ENCODE measurements at regions not wholly inside any gene's neighbourhood (a gene's known extent, or its start where the extent isn't known, plus 50 kb on each side); places are given as distances from the start of the nearest gene placed in this dataset.

DNA sequence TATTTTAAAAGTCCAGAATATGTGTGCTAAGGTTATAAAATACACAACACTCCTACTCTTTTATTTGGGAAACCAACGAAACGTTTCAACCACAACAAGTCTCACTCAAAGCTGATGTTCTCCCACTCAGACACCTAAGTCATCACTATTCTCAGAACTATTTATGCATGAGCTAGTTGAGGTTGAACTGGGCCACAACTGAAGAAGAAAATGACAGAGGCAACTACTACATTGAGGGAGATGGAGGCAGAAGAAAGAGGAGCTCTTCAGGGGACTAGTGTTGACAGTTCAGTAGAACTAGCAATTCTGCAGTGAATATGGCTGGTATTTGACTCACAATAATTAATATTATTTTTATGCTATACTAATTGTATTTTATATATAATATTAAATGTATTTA is 198.2 kb downstream of the SEC16B start:
- Histone ChIP-seq H3K4me3 (replicated peaks; ENCODE audit: insufficient read depth, low read length) (no peak overlapping the region), H3K27ac (replicated peaks) (no peak overlapping the region), H3K27me3 (ENCODE audit: insufficient read depth, poor library complexity, severe bottlenecking) (no peaks in the 10 kb centered on the region)
- TF ChIP-seq, protein P1, sequence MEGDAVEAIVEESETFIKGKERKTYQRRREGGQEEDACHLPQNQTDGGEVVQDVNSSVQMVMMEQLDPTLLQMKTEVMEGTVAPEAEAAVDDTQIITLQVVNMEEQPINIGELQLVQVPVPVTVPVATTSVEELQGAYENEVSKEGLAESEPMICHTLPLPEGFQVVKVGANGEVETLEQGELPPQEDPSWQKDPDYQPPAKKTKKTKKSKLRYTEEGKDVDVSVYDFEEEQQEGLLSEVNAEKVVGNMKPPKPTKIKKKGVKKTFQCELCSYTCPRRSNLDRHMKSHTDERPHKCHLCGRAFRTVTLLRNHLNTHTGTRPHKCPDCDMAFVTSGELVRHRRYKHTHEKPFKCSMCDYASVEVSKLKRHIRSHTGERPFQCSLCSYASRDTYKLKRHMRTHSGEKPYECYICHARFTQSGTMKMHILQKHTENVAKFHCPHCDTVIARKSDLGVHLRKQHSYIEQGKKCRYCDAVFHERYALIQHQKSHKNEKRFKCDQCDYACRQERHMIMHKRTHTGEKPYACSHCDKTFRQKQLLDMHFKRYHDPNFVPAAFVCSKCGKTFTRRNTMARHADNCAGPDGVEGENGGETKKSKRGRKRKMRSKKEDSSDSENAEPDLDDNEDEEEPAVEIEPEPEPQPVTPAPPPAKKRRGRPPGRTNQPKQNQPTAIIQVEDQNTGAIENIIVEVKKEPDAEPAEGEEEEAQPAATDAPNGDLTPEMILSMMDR (IDR thresholded peaks at IDR 0.05; ENCODE audit: insufficient read depth, low read length): no peak
- TF ChIP-seq GABPA (IDR thresholded peaks at IDR 0.05; ENCODE audit: low read depth): no peak
- DNase-seq (ENCODE audit: low read depth in 1 of 2, low spot score in 1 of 2): no peak

DNA sequence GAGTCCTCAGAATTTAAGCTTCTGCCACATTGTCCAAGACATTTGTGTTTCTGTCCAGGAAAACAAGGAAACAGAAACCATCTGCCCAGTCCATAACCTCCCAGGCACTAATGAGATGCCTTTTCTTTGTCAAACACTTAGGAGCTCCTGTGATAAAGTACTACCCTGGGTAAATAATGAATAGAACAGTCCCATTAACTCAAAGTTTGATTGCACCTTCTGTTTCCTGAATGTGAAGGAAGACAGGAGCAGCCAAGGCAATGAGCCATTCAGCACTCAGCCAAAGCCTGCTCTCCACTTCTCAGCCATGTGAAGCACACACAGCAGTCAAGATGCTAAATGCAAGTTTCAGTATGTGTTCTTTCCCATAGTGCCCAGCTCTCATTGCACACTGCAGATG is 199.8 kb downstream of the SEC16B start:
- no peak for DNase-seq (ENCODE audit: low read depth in 1 of 2, low spot score in 1 of 2)
- Histone ChIP-seq H3K27me3 (ENCODE audit: insufficient read depth, poor library complexity, severe bottlenecking) (no peaks in the 10 kb centered on the region), H3K27ac (replicated peaks) (no peak overlapping the region), H3K4me3 (replicated peaks; ENCODE audit: insufficient read depth, low read length) (no peak overlapping the region)
- TF ChIP-seq, protein P1 (IDR thresholded peaks at IDR 0.05; ENCODE audit: insufficient read depth, low read length): no peak
- TF ChIP-seq, protein P2, sequence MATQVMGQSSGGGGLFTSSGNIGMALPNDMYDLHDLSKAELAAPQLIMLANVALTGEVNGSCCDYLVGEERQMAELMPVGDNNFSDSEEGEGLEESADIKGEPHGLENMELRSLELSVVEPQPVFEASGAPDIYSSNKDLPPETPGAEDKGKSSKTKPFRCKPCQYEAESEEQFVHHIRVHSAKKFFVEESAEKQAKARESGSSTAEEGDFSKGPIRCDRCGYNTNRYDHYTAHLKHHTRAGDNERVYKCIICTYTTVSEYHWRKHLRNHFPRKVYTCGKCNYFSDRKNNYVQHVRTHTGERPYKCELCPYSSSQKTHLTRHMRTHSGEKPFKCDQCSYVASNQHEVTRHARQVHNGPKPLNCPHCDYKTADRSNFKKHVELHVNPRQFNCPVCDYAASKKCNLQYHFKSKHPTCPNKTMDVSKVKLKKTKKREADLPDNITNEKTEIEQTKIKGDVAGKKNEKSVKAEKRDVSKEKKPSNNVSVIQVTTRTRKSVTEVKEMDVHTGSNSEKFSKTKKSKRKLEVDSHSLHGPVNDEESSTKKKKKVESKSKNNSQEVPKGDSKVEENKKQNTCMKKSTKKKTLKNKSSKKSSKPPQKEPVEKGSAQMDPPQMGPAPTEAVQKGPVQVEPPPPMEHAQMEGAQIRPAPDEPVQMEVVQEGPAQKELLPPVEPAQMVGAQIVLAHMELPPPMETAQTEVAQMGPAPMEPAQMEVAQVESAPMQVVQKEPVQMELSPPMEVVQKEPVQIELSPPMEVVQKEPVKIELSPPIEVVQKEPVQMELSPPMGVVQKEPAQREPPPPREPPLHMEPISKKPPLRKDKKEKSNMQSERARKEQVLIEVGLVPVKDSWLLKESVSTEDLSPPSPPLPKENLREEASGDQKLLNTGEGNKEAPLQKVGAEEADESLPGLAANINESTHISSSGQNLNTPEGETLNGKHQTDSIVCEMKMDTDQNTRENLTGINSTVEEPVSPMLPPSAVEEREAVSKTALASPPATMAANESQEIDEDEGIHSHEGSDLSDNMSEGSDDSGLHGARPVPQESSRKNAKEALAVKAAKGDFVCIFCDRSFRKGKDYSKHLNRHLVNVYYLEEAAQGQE (IDR thresholded peaks at IDR 0.05; ENCODE audit: insufficient replicate concordance, low read depth): no peak
- no peak for TF ChIP-seq GABPA (IDR thresholded peaks at IDR 0.05; ENCODE audit: low read depth)
- TF ChIP-seq SPI1 (IDR thresholded peaks at IDR 0.05; ENCODE audit: borderline replicate concordance, low read depth): no peak
- TF ChIP-seq POLR2AphosphoS5 (IDR thresholded peaks at IDR 0.05; ENCODE audit: low read depth): no peak

DNA sequence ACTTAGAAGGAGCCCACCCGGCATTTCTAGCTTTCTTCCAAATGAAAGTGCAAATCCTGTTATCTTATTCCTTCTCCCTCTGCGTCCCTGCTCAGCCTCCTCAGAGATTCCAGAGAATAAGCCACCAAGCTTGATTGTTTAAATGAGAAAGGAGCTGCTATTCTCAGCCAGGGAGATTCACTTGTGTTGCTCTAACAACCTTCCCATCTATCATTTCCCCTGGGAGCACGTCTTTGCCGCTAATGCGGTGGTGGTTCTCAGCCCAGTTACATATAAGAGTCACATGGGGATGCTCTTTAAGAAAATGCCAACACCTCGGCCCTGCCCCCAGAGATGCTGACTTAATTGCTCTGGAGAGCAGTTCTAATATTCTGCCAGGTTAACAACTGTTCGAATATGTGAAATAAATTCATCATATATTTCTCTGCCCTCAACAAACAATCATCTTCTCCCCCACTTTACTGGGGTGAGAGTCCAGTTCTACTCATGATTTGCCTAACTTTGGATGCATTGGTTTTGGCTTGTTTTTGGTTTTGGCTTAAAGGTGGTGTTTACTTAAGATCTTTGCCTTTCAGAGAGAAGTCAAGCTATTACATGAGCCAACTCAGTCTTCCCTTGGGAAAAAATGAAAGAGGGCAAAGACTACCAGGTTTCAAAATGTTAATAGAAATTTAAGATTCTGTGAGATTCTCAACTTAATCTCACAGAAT is 213.9 kb downstream of the SEC16B start:
- no peak for DNase-seq (ENCODE audit: low read depth in 1 of 2, low spot score in 1 of 2)
- Histone ChIP-seq H3K4me3 (replicated peaks; ENCODE audit: insufficient read depth, low read length) (no peak overlapping the region), H3K27me3 (ENCODE audit: insufficient read depth, poor library complexity, severe bottlenecking) (no peaks in the 10 kb centered on the region), H3K27ac (replicated peaks) (no peak overlapping the region)
- TF ChIP-seq GABPA (IDR thresholded peaks at IDR 0.05; ENCODE audit: low read depth) (no peak), SPI1 (IDR thresholded peaks at IDR 0.05; ENCODE audit: borderline replicate concordance, low read depth) (no peak), POLR2AphosphoS5 (IDR thresholded peaks at IDR 0.05; ENCODE audit: low read depth) (no peak)
- TF ChIP-seq, protein P2 (IDR thresholded peaks at IDR 0.05; ENCODE audit: insufficient replicate concordance, low read depth): no peak

DNA sequence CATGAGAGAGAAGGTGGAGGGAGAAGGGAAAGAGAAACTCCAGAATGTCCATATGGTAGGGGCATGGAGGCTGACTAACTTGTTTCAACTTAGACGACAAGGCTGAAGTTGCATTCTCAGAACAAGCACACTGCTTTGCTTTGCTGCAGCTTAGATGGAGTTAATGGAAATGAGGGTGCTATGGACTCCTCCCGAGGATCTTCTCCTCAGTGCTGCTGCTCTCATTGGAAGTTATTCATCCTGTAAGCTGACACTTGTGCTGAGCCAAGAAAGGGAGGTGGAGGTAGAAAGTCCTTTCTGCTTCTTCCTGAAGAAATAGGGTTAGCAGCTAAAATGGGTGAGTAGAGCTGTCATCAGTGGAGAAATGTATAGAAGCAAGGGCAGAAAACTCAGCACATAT is 215.3 kb downstream of the SEC16B start:
- Histone ChIP-seq H3K27ac (replicated peaks) (no peak overlapping the region), H3K27me3 (ENCODE audit: insufficient read depth, poor library complexity, severe bottlenecking) (no peaks in the 10 kb centered on the region), H3K4me3 (replicated peaks; ENCODE audit: insufficient read depth, low read length) (no peak overlapping the region)
- no peak for TF ChIP-seq POLR2AphosphoS5 (IDR thresholded peaks at IDR 0.05; ENCODE audit: low read depth)
- TF ChIP-seq, protein P1 (IDR thresholded peaks at IDR 0.05; ENCODE audit: insufficient read depth, low read length): no peak
- TF ChIP-seq SPI1 (IDR thresholded peaks at IDR 0.05; ENCODE audit: borderline replicate concordance, low read depth): no peak
- TF ChIP-seq, protein P2 (IDR thresholded peaks at IDR 0.05; ENCODE audit: insufficient replicate concordance, low read depth): no peak
- no peak for TF ChIP-seq GABPA (IDR thresholded peaks at IDR 0.05; ENCODE audit: low read depth)
- no peak for DNase-seq (ENCODE audit: low read depth in 1 of 2, low spot score in 1 of 2)
